HL-60/S4 treated with retinoic acid at 250 ng/mL for 4 days and 3 days (cell line): ENCODE measurements at regions not wholly inside any gene's neighbourhood (a gene's known extent, or its start where the extent isn't known, plus 50 kb on each side); places are given as distances from the start of the nearest gene placed in this dataset.
"Not testable (repeated sequence)": the region's sequence is repeated elsewhere in the genome, so short reads cannot be mapped to it uniquely, and the experiment has no call there.

Experiments used
- in situ Hi-C: fragments of 300-500 bp; cut with MboI; formaldehyde crosslinking; loops from 2 replicates; pipeline ENCODE4 v1.7.0; 2022; ENCODE audit warnings: low sequenced_read_pairs

- in situ Hi-C loops, result no loop called here
These were observed 91.3 kb downstream of the MFAP3L start for GRCh38 chr4:169934794-169935429.

GRCh38 chr4:169933531-169933930 is 92.7 kb downstream of the MFAP3L start:
- in situ Hi-C loops, result no loop called here

- in situ Hi-C loops, result no loop called here
These were observed 94.2 kb downstream of the MFAP3L start for GRCh38 chr4:169931964-169932363.

GRCh38 chr4:169930755-169931154 is 95.4 kb downstream of the MFAP3L start:
- in situ Hi-C loops, result not testable (repeated sequence)

DNA sequence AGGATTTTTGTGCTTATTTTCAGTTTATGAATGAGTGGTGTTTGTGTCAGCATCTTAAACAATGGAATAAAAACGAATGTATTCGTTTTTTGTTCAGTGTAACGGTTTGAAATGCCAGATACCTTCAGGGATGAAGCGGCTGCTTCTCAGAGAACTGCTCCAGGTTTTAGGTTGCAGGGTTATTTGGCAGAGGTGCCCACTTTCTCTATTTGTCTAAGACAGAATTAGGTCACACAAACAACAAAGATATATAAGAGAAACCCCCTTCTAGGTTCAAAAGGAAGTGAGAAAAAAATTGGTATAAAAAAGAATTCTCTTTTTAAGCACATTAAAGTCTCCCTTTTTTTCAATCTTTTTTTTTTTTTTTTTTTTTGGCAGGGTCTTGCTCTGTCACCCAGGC is 98.9 kb downstream of the MFAP3L start:
- in situ Hi-C loops, result no loop called here

- in situ Hi-C loops, result no loop called here
These were observed 100.5 kb downstream of the MFAP3L start for GRCh38 chr4:169925678-169926077.

- in situ Hi-C loops, result no loop called here
These were observed 103.4 kb downstream of the MFAP3L start for GRCh38 chr4:169922632-169923276.

DNA sequence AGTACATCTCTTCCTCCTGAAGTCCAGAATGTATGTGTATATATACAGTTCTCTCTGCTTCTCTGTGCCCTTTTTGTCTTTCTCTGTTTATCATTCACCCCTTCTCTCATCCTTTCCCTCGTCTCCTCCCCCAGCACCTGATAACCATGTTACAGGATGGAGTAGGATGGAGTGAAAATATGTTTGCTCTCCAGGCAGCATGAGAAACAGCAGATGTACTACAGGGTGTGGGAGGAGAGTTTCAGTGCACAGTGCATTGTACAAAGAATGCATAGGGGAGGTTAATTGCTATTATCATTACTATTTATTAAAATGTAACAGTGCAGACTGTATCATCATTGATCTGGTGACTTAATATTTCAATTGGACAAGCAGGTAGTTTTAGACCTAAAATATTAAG is 104.5 kb downstream of the MFAP3L start:
- in situ Hi-C loops, result no loop called here

DNA sequence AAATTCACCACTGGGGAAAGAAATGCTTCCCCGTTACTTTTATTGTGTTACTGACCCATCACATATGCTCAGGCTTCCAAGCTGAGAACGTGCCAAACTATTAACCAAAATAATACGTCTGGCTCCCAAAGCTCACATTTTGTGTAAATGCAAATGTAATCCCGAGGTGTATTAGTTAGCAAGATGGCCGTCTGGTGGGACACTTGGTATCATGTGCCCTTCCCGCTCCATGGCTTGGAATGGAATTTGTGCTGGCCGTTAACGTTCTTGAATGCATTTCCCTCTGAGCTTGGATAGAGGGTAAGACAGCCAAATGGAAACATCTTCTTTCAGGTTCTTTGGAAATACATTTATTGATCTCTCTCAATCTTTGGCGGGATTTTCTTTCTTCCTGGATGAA is 105.0 kb downstream of the MFAP3L start:
- in situ Hi-C loops, result no loop called here

- in situ Hi-C loops, result not testable (repeated sequence)
These were observed 106.7 kb downstream of the MFAP3L start for GRCh38 chr4:169919194-169920124.

DNA sequence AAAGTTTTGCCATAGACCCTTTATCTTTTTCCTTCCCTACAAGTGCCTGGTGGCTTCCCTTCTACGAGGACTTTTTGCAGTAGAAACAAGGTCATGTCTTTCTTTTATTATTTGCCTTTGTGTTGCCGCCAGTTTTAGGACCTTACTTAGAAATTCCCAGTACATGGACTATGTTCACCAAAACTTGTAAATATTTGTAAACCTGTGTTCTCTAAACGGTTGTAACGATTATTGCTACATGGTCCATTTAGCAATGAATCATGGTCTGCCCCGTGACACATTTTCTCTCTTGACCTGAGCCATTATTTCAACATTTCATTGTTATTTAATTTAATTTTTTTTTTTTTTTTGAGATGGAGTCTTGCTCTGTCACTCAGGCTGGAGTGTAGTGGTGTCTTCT is 110.7 kb downstream of the MFAP3L start:
- in situ Hi-C loops, result no loop called here

GRCh38 chr4:169914866-169915265 is 111.3 kb downstream of the MFAP3L start:
- in situ Hi-C loops, result no loop called here

GRCh38 chr4:169912996-169913395 is 113.2 kb downstream of the MFAP3L start:
- in situ Hi-C loops, result no loop called here

GRCh38 chr4:169909897-169910296 is 116.3 kb downstream of the MFAP3L start:
- in situ Hi-C loops, result no loop called here

DNA sequence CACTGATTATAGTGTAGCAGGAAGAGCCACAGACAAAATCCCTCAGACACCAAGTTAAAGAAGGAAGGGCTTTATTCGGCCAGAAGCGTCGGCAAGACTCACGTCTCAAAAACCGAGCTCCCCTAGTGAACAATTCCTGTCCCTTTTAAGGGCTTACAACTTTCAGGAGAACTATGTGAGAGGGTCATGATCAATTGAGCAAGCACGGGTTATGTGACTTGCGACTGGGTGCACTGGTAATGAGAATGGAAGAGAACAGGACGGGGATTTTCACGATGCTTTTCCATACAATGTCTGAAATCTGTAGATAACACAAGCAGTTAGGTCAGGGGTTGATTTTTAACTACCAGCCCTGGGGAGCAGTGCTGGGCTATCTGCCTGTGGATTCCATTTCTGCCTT is 116.7 kb downstream of the MFAP3L start:
- in situ Hi-C loops, result no loop called here

DNA sequence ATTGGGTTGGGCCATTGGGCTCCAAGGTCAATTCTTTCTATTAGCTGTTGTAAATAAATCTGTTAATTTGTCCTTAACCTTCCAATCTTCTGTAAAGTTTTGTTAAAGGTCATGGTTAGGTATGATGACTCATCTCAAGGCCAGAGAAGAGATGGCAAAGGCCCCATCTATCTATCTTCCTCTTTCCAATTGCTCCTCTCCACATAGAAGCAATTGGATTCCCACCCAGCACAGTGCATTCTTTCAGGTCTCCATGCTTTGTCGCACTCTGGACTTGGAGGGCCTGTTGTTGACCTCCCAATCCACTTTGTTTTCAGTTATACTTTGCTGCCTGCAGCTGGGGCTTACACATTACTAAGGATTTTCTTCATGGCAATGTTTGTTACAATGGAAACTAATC is 118.5 kb downstream of the MFAP3L start:
- in situ Hi-C loops, result no loop called here

GRCh38 chr4:169906821-169907220 is 119.4 kb downstream of the MFAP3L start:
- in situ Hi-C loops, result no loop called here

- in situ Hi-C loops, result no loop called here
These were observed 120.1 kb downstream of the MFAP3L start for GRCh38 chr4:169906104-169906503.

GRCh38 chr4:169902658-169903345 is 123.4 kb downstream of the MFAP3L start:
- in situ Hi-C loops, result no loop called here

- in situ Hi-C loops, result no loop called here
These were observed 125.9 kb downstream of the MFAP3L start for GRCh38 chr4:169900241-169900845.

- in situ Hi-C loops, result no loop called here
These were observed 126.9 kb downstream of the MFAP3L start for GRCh38 chr4:169899295-169899694.
